ENCODE measurements at regions not wholly inside any gene's neighbourhood (a gene's known extent, or its start where the extent isn't known, plus 50 kb on each side); places are given as distances from the start of the nearest gene placed in this dataset.

- TF ChIP-seq CTCF (conservative IDR thresholded peaks at IDR 0.05 in 1 of 2, IDR thresholded peaks at IDR 0.05 in 1 of 2; ENCODE audit: low read depth in 1 of 2, low read length in 2 of 2) (no peak), EZH2 (IDR thresholded peaks at IDR 0.05; ENCODE audit: low read length, missing control alignments) (no peak)
- no peak overlapping the region for H3K4me3 ChIP-seq (replicated peaks in 1 of 4; ENCODE audit: control extremely low read depth in 1 of 4, insufficient read depth in 1 of 4, low read depth in 3 of 4, low read length in 4 of 4)
- H3K9ac ChIP-seq (ENCODE audit: insufficient read depth, low read length), result no peak overlapping the region
- no peaks in the 10 kb centered on the region for H3K4me1 ChIP-seq (ENCODE audit: control insufficient read depth, extremely low read depth, insufficient read depth, low read length)
- no peaks in the 10 kb centered on the region for H3K36me3 ChIP-seq (ENCODE audit: control insufficient read depth, insufficient read depth, low read length)
- no peaks in the 10 kb centered on the region for H3K27me3 ChIP-seq (ENCODE audit: control insufficient read depth, insufficient read depth, low read length)
- no peak for DNase-seq (ENCODE audit: low read depth in 2 of 2)
- H3K79me2 ChIP-seq (ENCODE audit: control insufficient read depth, insufficient read depth, low read length), result no peaks in the 10 kb centered on the region
- no peak overlapping the region for H3K27ac ChIP-seq (ENCODE audit: insufficient read depth, low read length)
- no peaks in the 10 kb centered on the region for H3K9me3 ChIP-seq (ENCODE audit: control insufficient read depth, insufficient read depth, low read depth, low read length)
- no peak overlapping the region for H3K4me2 ChIP-seq (ENCODE audit: extremely low read depth, insufficient read depth, low read length)
- H4K20me1 ChIP-seq (ENCODE audit: control insufficient read depth, extremely low read depth, insufficient read depth, low read length), result no peaks in the 10 kb centered on the region
- no peak overlapping the region for H2AFZ ChIP-seq (ENCODE audit: low read length)
Measured at GRCh38 chr11:21659961-21660360, 532.9 kb upstream of the ANO5 start.

DNA sequence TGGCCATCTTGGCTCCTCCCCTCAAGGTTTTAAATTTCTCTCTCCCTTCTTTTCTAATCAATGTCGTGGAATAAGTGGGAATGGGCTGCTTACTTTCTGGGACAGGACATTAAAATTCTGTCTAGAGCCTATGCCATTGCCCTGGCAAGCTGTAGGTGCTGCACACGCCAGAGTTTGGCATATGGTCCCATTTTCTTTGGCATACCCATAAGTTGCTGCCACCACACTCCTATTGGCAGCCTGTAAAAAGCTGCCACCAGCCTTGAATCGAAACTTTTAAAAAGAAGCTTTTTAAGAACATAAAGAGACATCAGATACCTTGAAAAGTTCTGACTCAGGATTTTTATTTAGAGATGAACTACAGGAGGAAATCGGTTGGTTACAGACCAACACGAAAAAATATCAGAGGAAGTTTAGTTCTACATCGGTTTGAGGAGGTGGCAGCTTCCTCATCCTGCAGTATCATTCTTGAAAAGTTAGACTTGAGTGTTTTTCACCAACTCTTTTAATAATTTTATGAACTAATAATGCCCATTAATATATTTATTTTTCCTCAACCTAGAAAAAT lies 517.8 kb upstream of the ANO5 start:
- no peak overlapping the region for H3K4me3 ChIP-seq (replicated peaks in 1 of 4; ENCODE audit: control extremely low read depth in 1 of 4, insufficient read depth in 1 of 4, low read depth in 3 of 4, low read length in 4 of 4)
- no peaks in the 10 kb centered on the region for H3K36me3 ChIP-seq (ENCODE audit: control insufficient read depth, insufficient read depth, low read length)
- no peak for DNase-seq (ENCODE audit: low read depth in 2 of 2)
- no peaks in the 10 kb centered on the region for H3K4me1 ChIP-seq (ENCODE audit: control insufficient read depth, extremely low read depth, insufficient read depth, low read length)
- no peak overlapping the region for H3K27ac ChIP-seq (ENCODE audit: insufficient read depth, low read length)
- TF ChIP-seq CTCF (conservative IDR thresholded peaks at IDR 0.05 in 1 of 2, IDR thresholded peaks at IDR 0.05 in 1 of 2; ENCODE audit: low read depth in 1 of 2, low read length in 2 of 2) (no peak), EZH2 (IDR thresholded peaks at IDR 0.05; ENCODE audit: low read length, missing control alignments) (no peak)
- no peak overlapping the region for H2AFZ ChIP-seq (ENCODE audit: low read length)
- no peak overlapping the region for H3K4me2 ChIP-seq (ENCODE audit: extremely low read depth, insufficient read depth, low read length)
- no peaks in the 10 kb centered on the region for H4K20me1 ChIP-seq (ENCODE audit: control insufficient read depth, extremely low read depth, insufficient read depth, low read length)
- H3K9me3 ChIP-seq (ENCODE audit: control insufficient read depth, insufficient read depth, low read depth, low read length), result no peaks in the 10 kb centered on the region
- H3K9ac ChIP-seq (ENCODE audit: insufficient read depth, low read length), result no peak overlapping the region
- H3K27me3 ChIP-seq (ENCODE audit: control insufficient read depth, insufficient read depth, low read length), result no peaks in the 10 kb centered on the region
- no peaks in the 10 kb centered on the region for H3K79me2 ChIP-seq (ENCODE audit: control insufficient read depth, insufficient read depth, low read length)

DNA sequence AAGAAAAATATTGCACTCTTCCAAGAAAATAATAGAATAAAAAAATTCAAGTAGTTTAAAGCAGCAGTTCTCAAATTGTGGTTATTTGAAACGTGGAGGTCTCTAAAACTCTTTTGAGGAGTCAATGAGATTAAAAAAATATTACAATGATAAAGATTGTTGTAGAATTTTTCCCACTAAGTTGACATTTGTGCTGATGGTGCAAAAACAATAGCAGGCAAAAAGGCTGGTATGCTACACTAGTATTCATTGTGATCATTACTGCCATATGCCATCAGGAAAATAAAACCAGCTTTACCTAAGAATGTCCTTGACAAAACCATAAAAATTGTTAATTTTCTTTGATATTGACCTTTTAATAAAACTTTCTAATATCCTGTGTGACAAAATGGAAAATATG lies 505.2 kb upstream of the ANO5 start:
- H2AFZ ChIP-seq (ENCODE audit: low read length), result no peak overlapping the region
- TF ChIP-seq CTCF (conservative IDR thresholded peaks at IDR 0.05 in 1 of 2, IDR thresholded peaks at IDR 0.05 in 1 of 2; ENCODE audit: low read depth in 1 of 2, low read length in 2 of 2) (no peak), EZH2 (IDR thresholded peaks at IDR 0.05; ENCODE audit: low read length, missing control alignments) (no peak)
- no peaks in the 10 kb centered on the region for H3K79me2 ChIP-seq (ENCODE audit: control insufficient read depth, insufficient read depth, low read length)
- no peaks in the 10 kb centered on the region for H3K27me3 ChIP-seq (ENCODE audit: control insufficient read depth, insufficient read depth, low read length)
- H3K4me1 ChIP-seq (ENCODE audit: control insufficient read depth, extremely low read depth, insufficient read depth, low read length), result no peaks in the 10 kb centered on the region
- H3K4me2 ChIP-seq (ENCODE audit: extremely low read depth, insufficient read depth, low read length), result no peak overlapping the region
- no peak for DNase-seq (ENCODE audit: low read depth in 2 of 2)
- H3K27ac ChIP-seq (ENCODE audit: insufficient read depth, low read length), result no peak overlapping the region
- no peaks in the 10 kb centered on the region for H4K20me1 ChIP-seq (ENCODE audit: control insufficient read depth, extremely low read depth, insufficient read depth, low read length)
- no peak overlapping the region for H3K9ac ChIP-seq (ENCODE audit: insufficient read depth, low read length)
- no peaks in the 10 kb centered on the region for H3K9me3 ChIP-seq (ENCODE audit: control insufficient read depth, insufficient read depth, low read depth, low read length)
- H3K36me3 ChIP-seq (ENCODE audit: control insufficient read depth, insufficient read depth, low read length), result no peaks in the 10 kb centered on the region
- H3K4me3 ChIP-seq (replicated peaks in 1 of 4; ENCODE audit: control extremely low read depth in 1 of 4, insufficient read depth in 1 of 4, low read depth in 3 of 4, low read length in 4 of 4), result no peak overlapping the region
